ENCODE measurements at regions not wholly inside any gene's neighbourhood (a gene's known extent, or its start where the extent isn't known, plus 50 kb on each side); places are given as distances from the start of the nearest gene placed in this dataset.

- peak; percentile 71 for DNase-seq (ENCODE audit: low read depth)
Observed at GRCh38 chr13:50684366-50684765, 159.1 kb downstream of the DLEU7 start.

DNA sequence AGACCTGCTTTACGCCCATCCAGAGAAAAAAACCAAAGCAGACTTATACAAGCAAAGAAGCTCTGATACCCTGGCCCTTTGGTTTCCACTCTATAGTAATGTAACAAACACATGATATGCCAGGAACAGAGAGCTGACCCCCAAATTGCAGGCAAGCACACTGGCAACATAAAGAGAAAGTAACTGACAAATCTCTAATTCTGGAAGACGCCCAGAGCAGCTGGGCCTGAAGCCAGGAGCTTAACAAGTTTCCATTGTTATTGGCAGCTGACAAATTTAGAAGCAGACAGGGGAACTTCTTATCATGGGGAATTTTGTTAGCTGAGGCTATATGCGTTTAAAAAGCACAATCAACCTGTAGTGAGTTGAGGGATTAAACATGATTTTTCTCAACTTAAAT lies 158.0 kb downstream of the DLEU7 start:
- DNase-seq (ENCODE audit: low read depth), result no peak

- no peak for DNase-seq (ENCODE audit: low read depth)
Observed at GRCh38 chr13:50685956-50686355, 157.5 kb downstream of the DLEU7 start.

- DNase-seq (ENCODE audit: low read depth), result peak; percentile 24
Observed at GRCh38 chr13:50686551-50686950, 156.9 kb downstream of the DLEU7 start.

GRCh38 chr13:50687545-50687944 lies 155.9 kb downstream of the DLEU7 start:
- DNase-seq (ENCODE audit: low read depth), result no peak

DNA sequence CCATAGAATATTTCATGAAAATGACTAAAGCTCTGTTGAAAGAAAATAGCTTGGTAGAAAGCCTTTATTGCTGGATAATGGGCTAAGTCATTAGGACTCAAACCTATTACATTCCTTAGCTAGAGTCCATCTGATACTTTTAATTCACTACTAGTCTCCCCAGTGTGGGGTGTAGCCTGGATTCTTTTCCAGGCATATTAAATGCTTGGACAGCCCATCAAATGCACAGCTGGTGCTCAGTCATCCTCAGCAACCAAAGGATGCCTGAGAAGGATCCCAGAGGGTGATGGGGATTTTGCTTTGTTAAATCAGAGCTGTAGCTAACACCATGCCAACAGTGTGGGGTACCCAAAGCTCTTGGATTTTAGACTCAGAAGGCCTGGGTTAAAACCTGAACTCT lies 153.5 kb downstream of the DLEU7 start:
- no peak for DNase-seq (ENCODE audit: low read depth)

DNA sequence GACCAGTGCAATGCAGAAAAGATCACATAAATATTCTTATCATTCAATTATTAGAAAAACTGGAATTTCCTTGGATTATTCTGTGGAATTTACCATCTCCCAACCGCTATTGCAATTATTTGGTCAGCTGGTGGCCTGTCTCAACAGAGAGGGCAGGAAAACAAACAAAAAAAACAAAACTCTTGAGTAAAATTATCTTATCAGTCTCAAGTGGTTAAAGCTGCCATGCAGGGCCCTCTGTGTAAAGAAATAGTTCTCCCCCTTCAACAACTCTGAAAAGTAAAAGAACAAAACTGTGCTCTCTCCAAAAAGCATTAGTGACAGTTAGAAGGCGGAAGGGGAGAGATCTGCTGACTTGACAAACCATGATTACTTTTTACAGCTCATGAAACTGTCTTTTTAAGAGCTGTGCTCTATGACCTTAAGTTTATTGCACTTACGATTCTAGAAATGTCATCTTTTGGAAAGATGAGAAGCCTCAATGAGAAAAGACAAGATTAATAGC lies 152.3 kb downstream of the DLEU7 start:
- DNase-seq (ENCODE audit: low read depth), result no peak

DNA sequence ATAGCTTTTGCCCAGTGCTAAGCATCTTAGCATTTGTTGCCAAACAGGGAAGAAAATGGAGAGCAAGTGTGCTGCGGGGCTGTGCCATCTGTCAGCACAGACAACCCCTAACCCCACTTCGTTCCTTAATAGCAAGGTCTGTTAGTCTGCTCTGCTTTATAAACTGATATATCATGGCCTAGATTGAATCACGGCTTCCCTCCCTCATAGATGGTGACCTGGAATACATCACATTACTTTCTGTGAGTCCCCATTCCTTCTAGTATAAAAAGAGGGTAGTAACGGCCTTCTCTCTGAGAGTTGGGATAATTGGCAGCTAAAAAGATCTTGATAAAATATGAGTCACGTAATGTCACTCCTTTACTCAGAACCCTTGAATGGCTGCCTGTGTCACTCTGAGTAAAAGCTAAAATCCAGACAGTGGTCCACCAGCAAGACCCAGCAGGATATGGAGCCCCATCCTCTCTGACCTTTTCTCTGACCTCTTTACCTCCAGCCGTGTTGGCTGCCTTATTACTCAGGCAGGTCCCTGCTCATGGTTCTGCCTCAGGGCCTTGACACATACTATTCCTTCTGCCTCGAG lies 151.7 kb downstream of the DLEU7 start:
- DNase-seq (ENCODE audit: low read depth), result no peak

DNA sequence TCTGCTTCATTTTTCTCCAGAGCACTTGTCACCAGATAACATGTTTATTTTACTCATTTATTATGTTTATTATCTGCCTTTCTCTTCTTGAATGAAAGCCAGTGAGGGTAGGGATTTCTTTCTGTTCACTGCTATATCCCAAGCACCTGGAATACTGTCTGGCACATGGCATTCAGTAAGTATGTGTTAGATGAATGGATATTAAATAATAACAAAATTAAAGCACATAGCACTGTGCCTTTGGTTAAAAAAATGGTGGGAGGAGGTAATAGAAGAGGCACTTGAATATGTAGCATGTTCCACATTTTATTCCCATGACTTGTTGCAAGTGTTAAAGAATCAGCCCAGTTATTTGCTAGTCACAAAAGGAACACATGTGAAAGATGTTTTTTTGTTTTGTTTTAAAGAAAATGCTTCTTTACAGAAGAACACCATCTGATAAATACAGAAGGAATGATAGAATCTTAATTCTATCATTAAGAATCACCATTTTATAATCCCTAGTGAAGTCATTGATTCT lies 151.0 kb downstream of the DLEU7 start:
- DNase-seq (ENCODE audit: low read depth), result no peak

GRCh38 chr13:50693727-50694126 lies 149.8 kb downstream of the DLEU7 start:
- no peak for DNase-seq (ENCODE audit: low read depth)

DNA sequence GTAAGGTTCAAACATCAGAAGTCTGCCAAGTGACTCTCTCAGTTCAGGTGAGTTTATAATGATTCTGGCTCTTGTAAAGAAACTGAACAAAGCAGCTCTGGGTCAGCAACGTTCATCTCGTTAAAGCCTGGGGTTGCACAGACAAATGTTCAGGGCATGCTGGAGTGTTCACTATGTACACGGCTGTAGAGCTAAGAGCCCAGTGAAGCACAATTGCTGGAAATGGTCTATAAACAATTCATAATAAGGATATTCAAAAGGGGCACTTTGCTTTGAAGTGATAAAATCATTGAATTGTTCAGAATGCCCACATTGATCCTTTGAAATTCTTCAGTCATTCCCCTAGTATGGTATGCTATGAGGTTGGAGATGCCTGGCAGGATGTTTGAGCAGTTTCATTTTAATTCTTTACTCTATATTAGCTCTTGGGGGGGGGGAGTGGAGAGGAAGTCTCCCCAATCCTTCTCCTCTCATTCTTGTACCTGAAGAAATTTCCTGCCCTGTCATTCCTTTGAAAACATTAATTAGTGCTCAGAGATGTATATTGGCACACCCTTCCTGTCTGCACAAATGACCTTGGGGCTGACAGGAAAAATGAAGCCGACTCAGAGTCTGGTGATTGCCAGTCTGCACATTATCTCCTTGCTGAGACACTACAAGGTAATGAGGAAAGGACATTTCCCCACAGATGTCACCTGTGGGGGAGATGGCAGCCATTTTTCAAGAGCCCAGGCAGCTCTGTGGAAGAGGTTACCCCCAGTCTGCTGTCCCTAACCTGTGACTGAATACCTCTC lies 145.5 kb downstream of the DLEU7 start:
- no peak for DNase-seq (ENCODE audit: low read depth)

DNA sequence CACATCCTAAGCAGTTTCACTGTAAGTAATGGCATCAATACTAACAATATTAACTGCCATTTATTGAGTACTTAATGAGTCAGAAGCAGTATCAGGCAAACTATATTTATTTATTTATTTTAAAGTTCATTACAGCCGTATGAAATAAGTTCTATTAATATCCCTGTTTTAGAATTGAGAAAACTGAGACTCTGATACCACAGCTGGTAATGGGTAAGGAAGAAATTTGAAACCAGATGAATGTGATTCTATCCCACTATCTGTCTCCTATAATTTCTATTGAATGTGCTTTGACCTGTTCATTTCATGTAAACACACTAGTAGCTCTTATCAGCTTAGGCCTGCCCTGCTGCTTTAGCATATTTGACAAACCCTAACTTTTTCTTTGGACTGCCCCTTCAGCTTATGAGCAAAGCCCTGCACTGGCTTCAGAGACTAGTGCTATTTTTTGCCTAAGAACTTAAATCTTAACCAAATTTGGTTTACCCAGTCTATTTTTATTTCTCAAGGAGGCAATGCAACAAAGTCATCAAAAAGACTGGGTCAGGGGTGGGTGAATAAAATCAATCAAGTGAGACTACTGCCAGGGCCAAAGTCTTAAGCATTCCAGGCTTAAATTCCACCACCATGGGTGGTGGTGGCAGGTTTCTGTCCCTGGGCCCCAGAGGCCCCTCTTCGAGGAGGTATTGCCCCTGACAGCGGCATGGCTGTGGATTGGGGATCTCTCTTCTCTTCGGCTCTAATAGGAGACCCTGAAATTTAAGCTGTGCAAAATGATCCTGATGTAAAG lies 143.4 kb downstream of the DLEU7 start:
- no peak for DNase-seq (ENCODE audit: low read depth)

DNA sequence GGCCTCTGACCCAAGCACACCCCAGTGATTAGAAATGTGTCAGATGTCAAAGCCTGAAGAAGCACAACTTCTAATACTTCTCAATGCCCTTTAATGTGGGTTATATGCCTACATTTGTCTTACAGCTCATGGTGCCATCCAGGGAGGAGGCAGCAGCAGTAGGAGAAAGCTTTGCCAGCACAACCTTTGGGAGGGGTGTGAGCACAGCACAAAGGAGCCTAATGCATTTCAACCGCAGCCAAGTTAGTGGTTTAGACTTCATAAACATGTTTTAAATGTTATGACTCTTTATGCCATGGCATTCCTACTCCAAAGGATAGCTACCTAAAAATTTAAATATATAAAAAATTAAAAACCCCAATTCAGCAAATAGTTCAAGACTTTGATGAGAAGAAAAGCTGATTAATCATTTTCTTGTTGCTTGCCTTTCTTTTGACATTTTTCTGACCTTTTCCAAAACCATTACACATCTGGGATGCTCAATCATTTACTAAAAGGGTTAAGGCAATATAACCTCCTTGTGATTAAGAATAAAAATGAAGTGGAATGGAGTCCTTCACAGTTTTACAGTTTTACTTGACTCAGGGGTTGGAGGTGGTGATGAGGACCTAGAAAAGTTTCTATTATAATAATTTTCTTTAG lies 142.7 kb downstream of the DLEU7 start:
- no peak for DNase-seq (ENCODE audit: low read depth)

GRCh38 chr13:50701469-50701868 lies 142.0 kb downstream of the DLEU7 start:
- no peak for DNase-seq (ENCODE audit: low read depth)

DNA sequence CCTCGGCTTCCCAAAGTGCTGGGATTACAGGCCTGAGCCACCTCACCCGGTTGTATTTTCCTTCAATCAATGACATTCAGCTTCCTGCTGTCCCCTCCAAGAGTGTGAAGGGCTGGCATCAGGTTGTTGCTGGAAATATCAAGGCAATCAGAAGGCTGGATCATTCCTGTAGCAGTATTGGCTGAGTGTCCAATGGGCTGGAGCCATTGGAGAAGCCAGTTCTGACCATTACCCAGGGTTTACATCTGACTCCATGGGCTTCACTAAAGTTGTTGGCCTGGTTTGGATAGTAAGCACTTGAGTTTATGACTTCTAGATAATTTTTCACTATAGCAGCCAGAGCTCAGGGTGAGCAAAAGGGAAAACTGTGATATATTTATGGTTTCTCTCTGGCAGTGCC lies 137.0 kb downstream of the DLEU7 start:
- DNase-seq (ENCODE audit: low read depth), result no peak

GRCh38 chr13:50707628-50708027 lies 135.9 kb downstream of the DLEU7 start:
- no peak for DNase-seq (ENCODE audit: low read depth)

DNA sequence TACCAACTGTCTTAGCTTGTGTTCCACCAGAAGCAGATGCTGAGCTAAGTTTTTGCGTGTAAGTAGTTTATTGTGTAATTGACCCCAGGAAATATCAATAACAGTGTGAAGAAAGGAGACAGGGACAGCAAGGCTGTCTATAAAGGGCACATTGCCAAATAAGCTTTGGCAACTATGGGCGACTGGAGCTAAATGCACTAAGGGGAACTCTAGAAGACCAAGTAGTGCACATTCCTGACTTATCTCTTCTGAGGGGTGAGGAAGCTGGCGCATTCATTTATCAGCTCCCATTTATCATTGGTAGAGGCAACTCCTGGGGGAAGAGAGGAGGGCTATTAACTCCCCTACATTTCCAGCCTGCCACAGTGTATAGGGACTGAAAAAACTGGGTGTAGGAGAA lies 135.0 kb downstream of the DLEU7 start:
- DNase-seq (ENCODE audit: low read depth), result no peak

DNA sequence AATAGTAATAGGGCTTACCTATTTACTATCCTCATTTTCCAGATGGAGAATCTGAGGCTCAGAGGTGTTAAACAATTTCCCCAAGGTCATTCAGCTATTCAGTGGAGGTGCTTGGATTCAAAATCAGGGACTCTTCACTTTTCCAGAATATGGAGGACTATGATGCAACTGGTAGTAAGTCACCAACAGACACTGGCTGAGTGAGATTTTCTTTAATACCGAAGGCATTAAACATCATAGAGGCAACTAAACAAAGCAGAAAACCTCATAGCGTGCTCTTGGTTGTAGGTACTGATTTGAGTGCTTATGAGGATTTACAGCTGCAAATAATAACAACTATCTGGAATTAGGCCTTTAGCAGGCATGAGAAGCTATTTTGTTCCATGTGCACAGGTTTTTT lies 134.4 kb downstream of the DLEU7 start:
- no peak for DNase-seq (ENCODE audit: low read depth)

- no peak for DNase-seq (ENCODE audit: low read depth)
Observed at GRCh38 chr13:50711131-50711815, 132.2 kb downstream of the DLEU7 start.

DNA sequence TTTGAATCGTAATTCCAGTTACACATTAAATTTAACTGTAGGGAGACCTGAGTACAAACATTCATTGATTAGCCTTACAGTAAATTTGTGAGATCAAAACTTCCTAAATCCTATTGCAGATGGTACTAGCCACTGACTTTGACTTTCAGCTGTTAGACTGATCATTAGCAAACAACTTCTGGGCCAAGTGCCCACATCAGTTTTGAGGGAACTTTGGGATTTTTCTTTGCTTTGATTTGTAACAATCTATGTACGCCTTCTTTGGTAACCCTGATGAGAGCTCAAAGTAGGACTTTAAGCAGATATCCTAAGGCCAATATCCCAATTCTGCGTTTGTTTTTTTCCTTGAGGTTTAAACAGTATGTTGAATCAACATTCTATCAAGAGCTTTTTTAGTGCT lies 131.5 kb downstream of the DLEU7 start:
- no peak for DNase-seq (ENCODE audit: low read depth)

DNA sequence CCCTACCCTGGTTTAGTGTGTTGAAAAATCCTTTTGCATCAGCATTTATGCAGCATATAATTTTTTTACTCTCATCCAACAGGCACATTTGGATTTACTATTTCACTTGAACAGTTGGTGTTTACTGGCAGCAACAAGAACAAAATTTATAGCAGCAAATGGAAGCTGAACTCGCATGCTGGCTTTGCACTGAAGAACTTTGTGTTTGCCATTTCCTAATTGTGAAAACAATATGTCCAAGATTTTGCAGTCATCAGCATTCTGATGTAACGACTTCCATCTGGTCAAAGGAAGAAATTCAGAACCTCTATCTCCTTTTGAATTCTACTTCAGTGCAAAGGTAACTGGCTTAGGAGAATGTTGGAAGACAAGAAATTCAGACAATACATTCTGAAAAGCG lies 131.0 kb downstream of the DLEU7 start:
- DNase-seq (ENCODE audit: low read depth), result no peak

DNA sequence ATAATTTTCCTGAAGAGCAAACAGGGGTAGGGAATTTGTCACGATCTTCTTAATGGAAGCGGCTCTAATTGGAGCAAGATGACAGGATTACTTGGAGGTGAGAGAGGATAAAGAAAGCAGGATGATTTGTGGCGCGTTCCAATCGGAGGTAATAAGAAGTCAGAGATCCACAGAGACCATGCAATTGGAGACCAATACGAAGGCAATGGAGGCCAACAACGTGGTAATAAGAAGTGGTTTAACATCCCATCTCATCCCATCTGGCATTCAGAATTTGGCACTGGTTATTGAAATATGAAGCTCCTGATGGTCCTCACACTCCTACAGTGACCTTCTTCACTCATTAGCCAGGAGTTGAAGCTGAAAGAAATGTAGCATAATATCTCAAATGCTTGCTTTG lies 130.6 kb downstream of the DLEU7 start:
- no peak for DNase-seq (ENCODE audit: low read depth)
